Tibial nerve (tissue), 3 donors: ENCODE measurements at regions not wholly inside any gene's neighbourhood (a gene's known extent, or its start where the extent isn't known, plus 50 kb on each side); places are given as distances from the start of the nearest gene placed in this dataset.
"Not testable (repeated sequence)": the region's sequence is repeated elsewhere in the genome, so short reads cannot be mapped to it uniquely, and the experiment has no call there.

Experiments used
- CTCF ChIP-seq, 5 experiments: fragments of 200-600 bp in 3 of 5; fragments of 450-650 bp in 2 of 5; sonication (generic) in 3 of 5; IDR thresholded peaks; one replicate each; pipeline ENCODE4 v1.5.1; 2016 to 2019; ENCODE audit warnings: antibody characterized with exemption in 5 of 5, mild to moderate bottlenecking in 3 of 5, moderate library complexity in 2 of 5
- POLR2A ChIP-seq, 2 donors: fragments of 450-650 bp; IDR thresholded peaks; one replicate each; pipeline ENCODE4 v1.6.1; 2017; ENCODE audit warnings: antibody characterized with exemption in 2 of 2, mild to moderate bottlenecking in 2 of 2, moderate library complexity in 2 of 2

DNA sequence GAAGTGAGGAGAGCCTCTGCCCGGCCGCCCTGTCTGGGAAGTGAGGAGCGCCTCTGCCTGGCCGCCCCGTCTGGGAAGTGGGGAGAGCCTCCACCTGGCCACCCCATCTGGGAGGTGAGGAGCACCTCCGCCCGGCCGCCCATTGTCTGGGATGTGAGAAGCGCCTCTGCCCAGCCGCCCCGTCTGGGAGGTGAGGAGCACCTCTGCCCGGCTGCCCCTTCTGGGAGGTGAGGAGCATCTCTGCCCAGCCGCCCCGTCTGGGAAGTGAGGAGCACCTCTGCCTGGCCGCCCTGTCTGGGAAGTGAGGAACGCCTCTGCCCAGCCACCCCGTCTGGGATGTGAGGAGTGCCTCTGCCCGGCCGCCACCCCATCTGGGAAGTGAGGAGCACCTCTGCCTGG lies 163.9 kb downstream of the CENPC start:
- TF ChIP-seq CTCF, POLR2A (IDR thresholded peaks at IDR 0.05): not testable (repeated sequence)
